Activated CD4-positive, alpha-beta T cell treated with anti-CD3 and anti-CD28 coated beads for 36 hours (primary cell): ENCODE measurements at regions not wholly inside any gene's neighbourhood (a gene's known extent, or its start where the extent isn't known, plus 50 kb on each side); places are given as distances from the start of the nearest gene placed in this dataset.

Source experiments
- ATAC-seq: fragments of 200-7000 bp; cut with Tn5 transposase; one replicate; pipeline ENCODE4 v1.10.0; 2021; ENCODE audit warnings: mild to moderate bottlenecking, moderate library complexity
- CTCF ChIA-PET: fragments of 350-600 bp; sonication (Branson Sonifier 250); formaldehyde crosslinking; loops from one replicate; lab custom pipeline; 2021; ENCODE audit warnings: antibody characterized with exemption; lab: Charles Lee
- POLR2A ChIA-PET: fragments of 350-600 bp; sonication (Branson Sonifier 250); formaldehyde crosslinking; loops from one replicate; lab custom pipeline; 2021; ENCODE audit warnings: antibody characterized with exemption, inconsistent platforms; lab: Charles Lee
- DNase-seq: peaks from one replicate; pipeline ENCODE4 v3.0.0-alpha.2; 2020
- H3K27ac Mint-ChIP-seq: one replicate; pipeline ENCODE4 v1.8.0; 2021; ENCODE audit warnings: mixed read lengths
- H3K27me3 Mint-ChIP-seq: one replicate; pipeline ENCODE4 v1.8.0; 2021; ENCODE audit warnings: mixed read lengths
- H3K36me3 Mint-ChIP-seq: one replicate; pipeline ENCODE4 v1.8.0; 2021; ENCODE audit warnings: low read depth, mixed read lengths
- H3K4me1 Mint-ChIP-seq: one replicate; pipeline ENCODE4 v1.8.0; 2021; ENCODE audit warnings: mixed read lengths
- H3K4me3 Mint-ChIP-seq: one replicate; pipeline ENCODE4 v1.8.0; 2021; ENCODE audit warnings: mild to moderate bottlenecking, moderate library complexity, mixed read lengths
- H3K9me3 Mint-ChIP-seq: one replicate; pipeline ENCODE4 v1.8.0; 2021; ENCODE audit warnings: low read depth, mixed read lengths
- intact Hi-C, 2 experiments: fragments of 100-400 bp; cut with DNase I in 1 of 2; cut with micrococcal nuclease in 1 of 2; formaldehyde crosslinking; loops; one replicate each; pipeline versions ENCODE4 v1.14.2 to v1.15.1; 2022 to 2024; cut with DNase I, micrococcal nuclease

DNA sequence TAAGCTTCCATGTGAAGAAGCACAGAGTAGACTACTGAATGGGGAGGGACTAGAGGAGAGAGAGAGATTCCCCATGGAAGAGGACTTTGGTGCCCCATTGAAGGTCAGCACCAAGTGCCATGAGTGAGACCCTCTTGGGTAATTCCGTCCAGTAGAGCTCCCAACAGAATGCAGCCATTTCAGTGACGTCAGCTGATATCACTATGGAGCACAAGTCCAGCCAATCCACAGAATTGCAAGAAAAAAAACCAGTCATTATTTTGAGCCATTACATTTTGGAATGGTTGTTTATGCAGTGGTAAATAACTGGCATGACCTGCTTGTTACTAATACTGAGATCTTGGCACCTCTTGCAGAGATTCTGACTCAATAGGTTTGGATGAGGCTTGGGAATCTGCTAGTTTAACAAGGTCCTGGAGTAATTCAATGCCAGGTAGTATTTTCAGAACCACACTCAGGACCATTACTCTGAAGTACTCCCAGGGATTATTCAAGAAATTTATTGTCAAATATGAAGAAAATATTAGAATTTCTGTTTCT, 52.6 kb upstream of the SP8 start:
- no peak for ATAC-seq
- intact Hi-C loops: no loop called here

DNA sequence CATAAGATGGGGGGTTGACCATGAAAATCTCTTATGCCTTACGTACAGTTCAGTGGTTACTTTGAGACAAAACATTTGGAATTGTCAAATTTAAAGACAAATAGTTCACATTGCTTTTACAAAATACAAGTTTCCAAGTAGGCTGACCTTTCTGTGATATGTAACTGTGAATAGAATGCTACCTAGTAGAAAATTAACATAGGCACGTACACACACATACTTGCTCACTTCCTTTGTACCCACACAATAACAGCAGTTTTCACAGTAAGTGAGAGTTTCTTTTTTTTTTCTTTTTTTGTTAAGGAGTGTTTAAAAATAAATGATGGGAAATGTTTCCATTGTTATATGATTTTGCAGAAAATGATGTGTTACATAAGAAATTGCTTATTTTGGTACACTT, 53.3 kb upstream of the SP8 start:
- POLR2A ChIA-PET: no interaction called here
- no peak overlapping the region for H3K4me3 Mint-ChIP-seq
- H3K9me3 Mint-ChIP-seq: no peaks in the 10 kb centered on the region
- intact Hi-C loops: no loop called here
- DNase-seq: no peak
- H3K36me3 Mint-ChIP-seq: no peaks in the 10 kb centered on the region
- CTCF ChIA-PET: no interaction called here
- no peak overlapping the region for H3K27ac Mint-ChIP-seq
- ATAC-seq: no peak
- peaks cover 3% of the 10 kb centered on the region for H3K27me3 Mint-ChIP-seq
- no peaks in the 10 kb centered on the region for H3K4me1 Mint-ChIP-seq

More for the DNA sequence above, 52.6 kb upstream of the SP8 start:
- H3K9me3 Mint-ChIP-seq: no peaks in the 10 kb centered on the region
- CTCF ChIA-PET: interaction anchor here (0.8 kb wide), 1 partner anchor 74 kb away, joined by 4 read pairs; no protein-coding TSS in a partner anchor
- H3K27me3 Mint-ChIP-seq: peaks cover 3% of the 10 kb centered on the region
- no peaks in the 10 kb centered on the region for H3K36me3 Mint-ChIP-seq
- H3K4me1 Mint-ChIP-seq: no peaks in the 10 kb centered on the region
- H3K27ac Mint-ChIP-seq: no peak overlapping the region
- no peak overlapping the region for H3K4me3 Mint-ChIP-seq
- POLR2A ChIA-PET: no interaction called here
- DNase-seq: no peak

DNA sequence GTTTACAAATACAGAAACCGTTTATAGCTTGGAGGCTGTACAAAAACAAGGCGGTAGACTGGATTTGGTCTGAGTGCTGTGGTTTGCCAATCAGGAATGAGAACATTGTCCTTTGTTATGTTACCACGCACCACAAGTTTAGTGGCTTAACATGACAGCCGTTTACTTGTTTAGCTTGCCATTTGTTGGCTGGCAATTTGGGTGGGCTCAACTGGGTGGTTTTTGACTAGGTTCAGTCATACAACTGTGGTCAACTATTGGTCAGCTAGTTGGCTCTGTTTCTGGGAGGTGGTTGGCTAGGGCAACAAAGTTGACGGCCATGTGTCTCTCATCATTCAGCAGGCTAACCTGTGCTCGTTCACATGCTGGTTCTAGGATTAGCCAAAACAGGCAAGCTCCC, 60.1 kb upstream of the SP8 start:
- Mint-ChIP-seq H3K36me3 (no peaks in the 10 kb centered on the region), H3K4me3 (no peak overlapping the region), H3K4me1 (no peaks in the 10 kb centered on the region), H3K27ac (no peak overlapping the region), H3K27me3 (peaks cover 3% of the 10 kb centered on the region), H3K9me3 (no peaks in the 10 kb centered on the region)
- intact Hi-C loops: no loop called here
- ATAC-seq (no peak), DNase-seq (no peak)
- ChIA-PET CTCF (no interaction called here), POLR2A (no interaction called here)

DNA sequence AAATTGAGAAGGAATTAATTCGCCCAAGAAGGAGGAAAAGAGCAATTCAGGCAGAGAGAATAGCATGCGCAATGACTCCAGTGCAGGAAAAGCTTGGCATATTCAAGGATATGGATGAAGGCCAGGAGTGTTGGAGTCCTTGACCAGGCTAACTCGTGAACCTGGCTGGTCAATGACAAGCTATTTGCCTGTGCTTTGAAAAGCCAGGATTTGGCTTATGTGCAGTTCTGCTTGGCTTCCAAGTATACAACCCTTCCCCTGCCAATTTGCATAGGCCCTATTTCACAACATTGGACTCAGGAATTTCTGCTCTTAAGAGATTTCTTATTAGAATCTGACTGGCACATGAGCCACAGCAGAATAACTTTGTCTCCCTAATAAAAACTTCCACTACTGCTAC, 72.3 kb upstream of the SP8 start:
- intact Hi-C loops: no loop called here
- DNase-seq (no peak), ATAC-seq (no peak)
- no peaks in the 10 kb centered on the region for H3K36me3 Mint-ChIP-seq
- H3K27me3 Mint-ChIP-seq: no peaks in the 10 kb centered on the region
- CTCF ChIA-PET: no interaction called here
- H3K9me3 Mint-ChIP-seq: no peaks in the 10 kb centered on the region
- no peaks in the 10 kb centered on the region for H3K4me1 Mint-ChIP-seq
- POLR2A ChIA-PET: no interaction called here
- no peak overlapping the region for H3K4me3 Mint-ChIP-seq
- H3K27ac Mint-ChIP-seq: no peak overlapping the region

DNA sequence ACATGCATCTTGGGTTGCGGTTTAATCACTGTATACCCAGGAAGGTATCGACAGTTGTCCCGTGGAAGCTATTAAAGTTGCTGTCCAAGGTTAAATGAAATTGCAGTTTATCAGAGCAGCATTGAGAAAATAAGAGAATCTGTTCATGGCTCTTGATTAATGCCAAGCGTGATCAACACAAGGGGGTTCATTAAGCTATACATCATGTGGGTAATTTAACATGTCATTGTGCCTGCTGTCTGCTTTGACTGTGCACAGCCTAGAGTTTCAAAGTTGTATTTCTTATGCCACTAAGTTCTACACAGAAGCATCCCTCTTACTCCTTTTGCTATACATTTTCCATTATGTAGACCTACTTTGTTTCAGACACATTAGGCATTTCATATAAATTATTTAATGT, 74.8 kb upstream of the SP8 start:
- Mint-ChIP-seq H3K9me3 (no peaks in the 10 kb centered on the region), H3K4me1 (no peaks in the 10 kb centered on the region), H3K36me3 (no peaks in the 10 kb centered on the region), H3K27me3 (no peaks in the 10 kb centered on the region), H3K4me3 (no peak overlapping the region), H3K27ac (no peak overlapping the region)
- CTCF ChIA-PET: no interaction called here
- no peak for DNase-seq
- POLR2A ChIA-PET: no interaction called here
- intact Hi-C loops: no loop called here
- ATAC-seq: no peak

DNA sequence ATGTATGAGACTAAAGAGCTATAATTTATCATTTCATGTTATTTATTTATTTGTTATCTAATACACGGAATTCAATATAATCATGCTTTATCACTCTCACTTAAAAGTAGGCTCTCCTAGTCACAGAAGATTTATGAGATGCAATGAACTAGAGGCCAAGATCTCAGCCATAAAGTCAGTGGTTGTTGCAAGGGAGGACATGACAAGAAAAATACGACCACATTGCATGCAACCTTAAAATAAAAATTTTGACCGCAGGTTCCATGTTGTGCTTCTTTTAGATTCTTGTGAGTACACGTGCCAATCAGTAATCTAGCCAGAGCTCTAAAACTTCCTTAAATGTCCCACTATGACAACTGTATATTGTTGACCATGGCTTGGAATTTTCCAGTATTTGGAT, 75.9 kb upstream of the SP8 start:
- no peak overlapping the region for H3K4me3 Mint-ChIP-seq
- DNase-seq (no peak), ATAC-seq (no peak)
- no peak overlapping the region for H3K27ac Mint-ChIP-seq
- POLR2A ChIA-PET: no interaction called here
- H3K4me1 Mint-ChIP-seq: no peaks in the 10 kb centered on the region
- CTCF ChIA-PET: interaction anchor here (1.3 kb wide), 1 partner anchor 30 kb away, joined by 3 read pairs; no protein-coding TSS in a partner anchor
- H3K9me3 Mint-ChIP-seq: no peaks in the 10 kb centered on the region
- H3K36me3 Mint-ChIP-seq: no peaks in the 10 kb centered on the region
- H3K27me3 Mint-ChIP-seq: no peaks in the 10 kb centered on the region
- intact Hi-C loops: no loop called here

DNA sequence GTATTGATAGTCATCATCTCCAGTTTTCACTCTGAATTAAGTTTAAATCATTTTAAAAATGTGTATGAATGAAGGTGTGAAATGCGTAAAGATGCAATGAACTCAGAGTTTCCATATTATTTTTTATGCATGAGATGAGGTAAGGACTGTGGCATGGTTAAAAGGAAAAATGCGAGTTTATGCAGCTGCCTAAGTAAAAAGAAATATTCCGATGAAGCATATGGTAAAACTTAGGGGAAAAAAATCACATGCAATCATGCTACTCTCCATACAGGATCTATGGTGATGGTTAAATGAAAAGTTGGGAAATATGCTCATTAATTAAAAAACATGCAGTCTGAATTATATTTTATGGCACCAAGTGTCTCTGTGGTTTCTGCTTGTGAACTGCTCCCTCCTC, 77.5 kb upstream of the SP8 start:
- ATAC-seq (no peak), DNase-seq (no peak)
- ChIA-PET CTCF (no interaction called here), POLR2A (no interaction called here)
- Mint-ChIP-seq H3K9me3 (no peaks in the 10 kb centered on the region), H3K4me3 (no peak overlapping the region), H3K27me3 (peaks cover 4% of the 10 kb centered on the region), H3K36me3 (no peaks in the 10 kb centered on the region), H3K27ac (no peak overlapping the region), H3K4me1 (no peaks in the 10 kb centered on the region)
- intact Hi-C loops: no loop called here

DNA sequence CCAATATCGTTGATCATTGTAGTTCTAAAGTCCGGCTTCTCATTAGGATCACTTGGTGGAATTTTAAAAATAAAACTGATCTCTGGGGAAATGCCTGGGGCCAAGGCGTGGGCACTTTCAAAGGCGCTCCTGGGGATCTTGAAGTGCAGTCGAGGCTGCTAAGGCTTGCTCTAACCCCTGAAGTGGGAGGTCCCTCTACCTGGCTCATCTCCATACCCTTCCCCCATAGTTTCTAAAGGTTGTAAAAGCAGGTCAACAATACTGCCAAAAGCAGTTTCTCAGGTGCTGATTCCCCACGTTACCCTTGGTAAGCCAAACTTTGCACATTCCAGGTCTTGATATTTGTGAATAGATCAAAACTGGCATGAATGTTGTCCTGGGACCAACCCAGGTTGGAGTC, 79.0 kb upstream of the SP8 start:
- no peak overlapping the region for H3K4me3 Mint-ChIP-seq
- CTCF ChIA-PET: interaction anchor here (0.6 kb wide), 1 partner anchor 10 kb away, joined by 3 read pairs; no protein-coding TSS in a partner anchor
- no peaks in the 10 kb centered on the region for H3K9me3 Mint-ChIP-seq
- POLR2A ChIA-PET: no interaction called here
- no peak overlapping the region for H3K27ac Mint-ChIP-seq
- no peak for ATAC-seq
- H3K4me1 Mint-ChIP-seq: no peaks in the 10 kb centered on the region
- intact Hi-C loops: no loop called here
- H3K36me3 Mint-ChIP-seq: no peaks in the 10 kb centered on the region
- no peak for DNase-seq
- H3K27me3 Mint-ChIP-seq: peaks cover 4% of the 10 kb centered on the region

DNA sequence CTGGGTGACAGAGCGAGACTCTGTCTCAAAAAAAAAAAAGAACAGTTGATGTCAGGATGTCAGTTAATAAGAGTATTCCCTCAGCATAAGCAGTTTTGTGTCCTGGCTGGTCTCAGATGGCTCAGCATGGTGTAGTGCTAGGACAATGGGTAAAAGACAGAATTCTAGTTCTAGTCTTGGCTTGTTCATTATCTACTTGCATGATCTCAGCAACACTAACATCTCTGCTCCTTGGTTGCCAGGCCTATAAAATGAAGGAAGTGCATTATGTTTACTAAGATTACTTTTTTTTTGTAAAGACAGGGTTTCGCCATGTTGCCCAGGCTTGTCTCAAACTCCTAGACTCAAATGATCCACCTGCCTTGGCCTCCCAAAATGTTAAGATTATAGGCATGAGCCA, 84.3 kb upstream of the SP8 start:
- Mint-ChIP-seq H3K4me3 (no peak overlapping the region), H3K27me3 (peaks cover 4% of the 10 kb centered on the region), H3K4me1 (no peaks in the 10 kb centered on the region), H3K9me3 (peaks cover 4% of the 10 kb centered on the region), H3K27ac (no peak overlapping the region), H3K36me3 (no peaks in the 10 kb centered on the region)
- ChIA-PET POLR2A (no interaction called here), CTCF (no interaction called here)
- no peak for DNase-seq
- intact Hi-C loops: no loop called here
- no peak for ATAC-seq

DNA sequence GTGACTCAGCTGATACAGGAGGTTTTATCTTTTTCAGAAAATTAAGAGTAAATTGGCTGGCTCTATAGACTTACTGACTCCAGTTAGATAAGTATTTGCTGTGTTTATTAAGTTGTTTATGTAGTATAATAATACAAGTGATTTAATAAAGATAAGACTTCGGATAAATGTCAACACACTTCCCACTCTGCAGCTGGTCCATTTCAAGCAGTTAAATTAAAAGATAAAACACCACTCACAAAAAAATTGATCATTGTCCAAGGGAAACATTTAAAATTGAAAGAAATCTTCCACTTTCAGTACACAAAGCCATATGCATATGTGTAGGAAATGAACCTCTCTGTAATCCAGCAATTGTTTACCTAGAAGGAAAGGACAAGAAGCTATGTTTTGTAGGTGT, 106.1 kb upstream of the SP8 start:
- Mint-ChIP-seq H3K27ac (no peak overlapping the region), H3K9me3 (peaks cover 4% of the 10 kb centered on the region), H3K4me1 (no peaks in the 10 kb centered on the region), H3K36me3 (no peaks in the 10 kb centered on the region), H3K27me3 (no peaks in the 10 kb centered on the region), H3K4me3 (no peak overlapping the region)
- ATAC-seq (no peak), DNase-seq (no peak)
- intact Hi-C loops: no loop called here
- ChIA-PET CTCF (interaction anchor here (0.7 kb wide), 1 partner anchor 146 kb away, joined by 3 read pairs; no protein-coding TSS in a partner anchor), POLR2A (no interaction called here)

DNA sequence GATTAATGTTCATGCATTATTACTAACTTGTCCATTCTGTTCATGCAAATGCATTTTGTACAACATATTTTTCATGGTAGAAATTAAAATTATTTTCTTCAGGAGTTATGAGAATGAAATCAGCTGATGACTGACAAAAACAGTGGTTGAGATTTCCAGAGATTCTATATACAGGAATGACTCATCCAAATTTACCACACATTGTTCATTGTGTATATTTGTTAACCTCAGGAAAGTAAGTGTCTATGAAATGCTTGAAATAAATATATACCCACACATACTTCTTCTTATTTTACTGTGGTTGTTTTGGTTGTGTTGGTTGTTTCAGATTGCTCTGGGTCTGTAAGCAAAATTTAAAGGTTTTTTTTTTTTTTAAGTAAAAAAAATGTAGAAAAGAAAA, 108.1 kb upstream of the SP8 start:
- intact Hi-C loops: no loop called here
- Mint-ChIP-seq H3K27ac (no peak overlapping the region), H3K27me3 (peaks cover 3% of the 10 kb centered on the region), H3K4me1 (no peaks in the 10 kb centered on the region), H3K9me3 (no peaks in the 10 kb centered on the region), H3K4me3 (no peak overlapping the region), H3K36me3 (no peaks in the 10 kb centered on the region)
- ChIA-PET CTCF (no interaction called here), POLR2A (no interaction called here)
- ATAC-seq (no peak), DNase-seq (no peak)

DNA sequence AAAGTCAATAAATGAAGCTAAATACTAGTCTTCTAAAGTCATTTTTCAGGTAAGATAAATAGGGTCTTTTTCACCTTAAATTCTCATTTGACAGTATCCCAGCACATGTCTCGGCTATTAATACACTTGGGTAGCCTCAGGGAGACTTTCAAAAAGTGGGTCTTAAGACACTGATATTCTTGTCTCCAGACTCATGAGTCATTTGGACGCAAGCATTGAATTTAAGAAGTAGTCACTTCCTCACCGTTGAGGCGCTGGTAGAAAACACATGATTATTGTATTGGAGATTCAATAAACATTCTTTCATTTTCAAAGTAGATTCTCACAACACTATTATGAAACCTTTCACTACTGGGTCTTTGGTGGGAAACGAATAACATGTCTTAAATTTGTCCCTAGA, 108.9 kb upstream of the SP8 start:
- ATAC-seq: no peak
- CTCF ChIA-PET: no interaction called here
- H3K36me3 Mint-ChIP-seq: no peaks in the 10 kb centered on the region
- no peak for DNase-seq
- H3K27ac Mint-ChIP-seq: no peak overlapping the region
- no peaks in the 10 kb centered on the region for H3K4me1 Mint-ChIP-seq
- no peaks in the 10 kb centered on the region for H3K9me3 Mint-ChIP-seq
- intact Hi-C loops: no loop called here
- POLR2A ChIA-PET: no interaction called here
- peaks cover 3% of the 10 kb centered on the region for H3K27me3 Mint-ChIP-seq
- no peak overlapping the region for H3K4me3 Mint-ChIP-seq

DNA sequence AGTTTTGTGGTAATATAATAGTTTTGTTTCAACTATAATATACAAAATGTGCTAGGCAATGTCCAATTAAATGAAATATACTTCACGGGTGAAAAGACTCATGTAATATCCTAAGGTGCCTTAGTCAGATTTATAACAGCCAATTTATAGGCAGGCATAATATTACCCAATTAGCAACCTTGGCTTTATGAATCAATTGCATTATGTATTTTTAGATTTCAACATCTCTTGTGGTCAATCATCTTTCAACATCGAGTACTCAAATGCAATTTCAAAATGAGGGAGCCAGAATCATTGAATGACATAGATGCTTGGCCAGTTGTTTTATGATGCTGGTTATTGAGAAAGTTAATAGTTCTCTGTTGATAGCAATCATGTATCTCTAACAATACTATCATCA, 110.3 kb upstream of the SP8 start:
- H3K36me3 Mint-ChIP-seq: no peaks in the 10 kb centered on the region
- H3K9me3 Mint-ChIP-seq: no peaks in the 10 kb centered on the region
- POLR2A ChIA-PET: no interaction called here
- intact Hi-C loops: no loop called here
- CTCF ChIA-PET: no interaction called here
- peaks cover 3% of the 10 kb centered on the region for H3K27me3 Mint-ChIP-seq
- H3K4me3 Mint-ChIP-seq: no peak overlapping the region
- DNase-seq (no peak), ATAC-seq (no peak)
- H3K4me1 Mint-ChIP-seq: no peaks in the 10 kb centered on the region
- H3K27ac Mint-ChIP-seq: no peak overlapping the region
